ENCODE measurements at regions not wholly inside any gene's neighbourhood (a gene's known extent, or its start where the extent isn't known, plus 50 kb on each side); places are given as distances from the start of the nearest gene placed in this dataset.

DNA sequence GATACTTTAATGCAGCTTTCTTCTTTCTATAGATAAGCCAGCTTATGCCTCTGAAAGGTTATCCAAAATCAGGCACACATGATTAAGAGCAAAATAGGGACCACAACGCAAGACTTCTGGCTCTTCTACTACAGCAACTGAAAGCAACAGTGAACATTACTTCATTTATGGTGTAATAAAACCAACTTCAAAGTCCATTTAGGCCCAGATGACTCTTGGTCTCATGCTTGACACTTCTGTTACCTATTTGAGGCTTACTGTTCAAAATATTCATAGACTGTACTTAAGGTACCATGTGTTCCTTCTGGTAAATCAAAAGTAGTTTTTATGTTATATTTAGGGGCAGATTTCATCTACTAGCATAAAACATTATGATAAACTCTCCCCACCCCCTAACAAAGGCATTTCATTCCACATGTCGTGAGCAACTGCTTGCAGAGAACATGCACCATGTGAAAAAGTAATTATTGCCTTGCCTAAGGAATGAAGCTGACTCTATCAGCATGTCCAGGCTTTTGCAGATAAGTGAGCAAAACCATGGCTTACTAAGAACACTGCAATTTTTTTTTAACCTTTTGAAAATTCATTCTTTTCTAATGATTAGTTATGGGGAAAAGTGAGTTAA lies 154.9 kb upstream of the ITGB1 start:
- Histone ChIP-seq H3K9me1 (ENCODE audit: control insufficient read depth, extremely low read depth, insufficient read depth, low read length) (no peaks in the 10 kb centered on the region), H3K36me3 (ENCODE audit: control insufficient read depth in 2 of 2, extremely low read depth in 1 of 2, insufficient read depth in 2 of 2, low read length in 2 of 2) (no peaks in the 10 kb centered on the region), H3K4me1 (ENCODE audit: control insufficient read depth, extremely low read depth, insufficient read depth, low read length) (peaks cover 34% of the 10 kb centered on the region), H3K4me2 (ENCODE audit: control insufficient read depth, extremely low read depth, insufficient read depth, low read depth, low read length) (peak overlapping the region; percentile 42), H4K20me1 (ENCODE audit: control insufficient read depth, extremely low read depth, insufficient read depth, low read length) (no peaks in the 10 kb centered on the region), H3K27me3 (ENCODE audit: control insufficient read depth, extremely low read depth, insufficient read depth, low read length) (no peaks in the 10 kb centered on the region), H3K4me3 (ENCODE audit: control insufficient read depth in 2 of 3, extremely low read depth in 1 of 3, insufficient read depth in 2 of 3, low read depth in 1 of 3, low read length in 3 of 3) (no peak overlapping the region), H3K79me2 (ENCODE audit: control insufficient read depth, insufficient read depth, low read length) (no peaks in the 10 kb centered on the region), H3K9me3 (ENCODE audit: control insufficient read depth, low read depth, low read length) (no peaks in the 10 kb centered on the region), H3K9ac (ENCODE audit: control insufficient read depth, extremely low read depth, insufficient read depth, low read length) (no peak overlapping the region), H3K27ac (ENCODE audit: control insufficient read depth, insufficient read depth, low read length) (no peak overlapping the region), H2AFZ (ENCODE audit: control insufficient read depth, low read length) (peak overlapping the region; percentile 6)
- TF ChIP-seq EZH2 (IDR thresholded peaks at IDR 0.05; ENCODE audit: low read length): no peak
- TF ChIP-seq, protein P1, sequence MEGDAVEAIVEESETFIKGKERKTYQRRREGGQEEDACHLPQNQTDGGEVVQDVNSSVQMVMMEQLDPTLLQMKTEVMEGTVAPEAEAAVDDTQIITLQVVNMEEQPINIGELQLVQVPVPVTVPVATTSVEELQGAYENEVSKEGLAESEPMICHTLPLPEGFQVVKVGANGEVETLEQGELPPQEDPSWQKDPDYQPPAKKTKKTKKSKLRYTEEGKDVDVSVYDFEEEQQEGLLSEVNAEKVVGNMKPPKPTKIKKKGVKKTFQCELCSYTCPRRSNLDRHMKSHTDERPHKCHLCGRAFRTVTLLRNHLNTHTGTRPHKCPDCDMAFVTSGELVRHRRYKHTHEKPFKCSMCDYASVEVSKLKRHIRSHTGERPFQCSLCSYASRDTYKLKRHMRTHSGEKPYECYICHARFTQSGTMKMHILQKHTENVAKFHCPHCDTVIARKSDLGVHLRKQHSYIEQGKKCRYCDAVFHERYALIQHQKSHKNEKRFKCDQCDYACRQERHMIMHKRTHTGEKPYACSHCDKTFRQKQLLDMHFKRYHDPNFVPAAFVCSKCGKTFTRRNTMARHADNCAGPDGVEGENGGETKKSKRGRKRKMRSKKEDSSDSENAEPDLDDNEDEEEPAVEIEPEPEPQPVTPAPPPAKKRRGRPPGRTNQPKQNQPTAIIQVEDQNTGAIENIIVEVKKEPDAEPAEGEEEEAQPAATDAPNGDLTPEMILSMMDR (optimal IDR thresholded peaks at IDR 0.05 in 1 of 3, IDR thresholded peaks at IDR 0.05 in 1 of 3, conservative IDR thresholded peaks at IDR 0.05 in 1 of 3; ENCODE audit: extremely low read depth in 1 of 3, insufficient read depth in 2 of 3, low read length in 3 of 3): no peak
- FAIRE-seq (peak; percentile 87), DNase-seq (ENCODE audit: low read depth, low spot score) (peak; percentile 15)
- dilution Hi-C loops (cut with MboI; ENCODE audit: extremely low pct_ligation_motif_present, low sequenced_read_pairs): no loop called here

GRCh38 chr10:33111488-33112051 lies 153.5 kb upstream of the ITGB1 start:
- Histone ChIP-seq H4K20me1 (ENCODE audit: control insufficient read depth, extremely low read depth, insufficient read depth, low read length) (no peaks in the 10 kb centered on the region), H3K27me3 (ENCODE audit: control insufficient read depth, extremely low read depth, insufficient read depth, low read length) (no peaks in the 10 kb centered on the region), H3K9ac (ENCODE audit: control insufficient read depth, extremely low read depth, insufficient read depth, low read length) (no peak overlapping the region), H3K4me2 (ENCODE audit: control insufficient read depth, extremely low read depth, insufficient read depth, low read depth, low read length) (no peak overlapping the region), H3K79me2 (ENCODE audit: control insufficient read depth, insufficient read depth, low read length) (no peaks in the 10 kb centered on the region), H2AFZ (ENCODE audit: control insufficient read depth, low read length) (no peak overlapping the region), H3K4me3 (ENCODE audit: control insufficient read depth in 2 of 3, extremely low read depth in 1 of 3, insufficient read depth in 2 of 3, low read depth in 1 of 3, low read length in 3 of 3) (no peak overlapping the region), H3K9me1 (ENCODE audit: control insufficient read depth, extremely low read depth, insufficient read depth, low read length) (no peaks in the 10 kb centered on the region), H3K4me1 (ENCODE audit: control insufficient read depth, extremely low read depth, insufficient read depth, low read length) (peaks cover 34% of the 10 kb centered on the region), H3K27ac (ENCODE audit: control insufficient read depth, insufficient read depth, low read length) (no peak overlapping the region), H3K9me3 (ENCODE audit: control insufficient read depth, low read depth, low read length) (no peaks in the 10 kb centered on the region), H3K36me3 (ENCODE audit: control insufficient read depth in 2 of 2, extremely low read depth in 1 of 2, insufficient read depth in 2 of 2, low read length in 2 of 2) (no peaks in the 10 kb centered on the region)
- FAIRE-seq (no peak), DNase-seq (ENCODE audit: low read depth, low spot score) (no peak)
- dilution Hi-C loops (cut with MboI; ENCODE audit: extremely low pct_ligation_motif_present, low sequenced_read_pairs): no loop called here
- TF ChIP-seq EZH2 (IDR thresholded peaks at IDR 0.05; ENCODE audit: low read length): no peak
- TF ChIP-seq, protein P1 (optimal IDR thresholded peaks at IDR 0.05 in 1 of 3, IDR thresholded peaks at IDR 0.05 in 1 of 3, conservative IDR thresholded peaks at IDR 0.05 in 1 of 3; ENCODE audit: extremely low read depth in 1 of 3, insufficient read depth in 2 of 3, low read length in 3 of 3): no peak
